ENCODE measurements at regions not wholly inside any gene's neighbourhood (a gene's known extent, or its start where the extent isn't known, plus 50 kb on each side); places are given as distances from the start of the nearest gene placed in this dataset.

GRCh38 chr15:61299075-61299763 is 70.1 kb upstream of the RORA start:
- no peak overlapping the region for H3K27ac ChIP-seq (ENCODE audit: low read depth in 1 of 2, low read length in 1 of 2)
- WGBS, 2 donors, result 58 to 84% methylated on average over 4 of the region's 4 CpGs

GRCh38 chr15:61295239-61295638 is 66.1 kb upstream of the RORA start:
- ATAC-seq (ENCODE audit: insufficient read depth, low FRiP score), result no peak
- DNase-seq, result peak in 1 of 3 donors; percentile 42
- 79 to 83% methylated on average over 3 of the region's 3 CpGs for WGBS, 2 donors
- no peaks in the 10 kb centered on the region for H3K36me3 ChIP-seq (ENCODE audit: control insufficient read depth in 4 of 4, insufficient read depth in 4 of 4, low read length in 4 of 4)
- no peak overlapping the region for H3K9ac ChIP-seq (ENCODE audit: insufficient read depth in 1 of 2, low read length in 2 of 2)
- TF ChIP-seq CTCF (IDR thresholded peaks at IDR 0.05; ENCODE audit: control extremely low read depth, extremely low read depth), result no peak
- H3K4me1 ChIP-seq (ENCODE audit: control insufficient read depth in 5 of 5, insufficient read depth in 5 of 5, low read length in 5 of 5), result peaks cover 0 to 12% (median 0%) of the 10 kb centered on the region in 5 donors
- no peak overlapping the region for H3K4me3 ChIP-seq
- no peaks in the 10 kb centered on the region for H3K9me3 ChIP-seq (ENCODE audit: control insufficient read depth in 4 of 4, insufficient read depth in 3 of 4, low read length in 3 of 4)
- no peaks in the 10 kb centered on the region for H3K27me3 ChIP-seq (ENCODE audit: control insufficient read depth in 3 of 3, insufficient read depth in 3 of 3, low read length in 2 of 3)
- H3K27ac ChIP-seq (ENCODE audit: low read depth in 1 of 2, low read length in 1 of 2), result no peak overlapping the region

More at GRCh38 chr15:61299075-61299763, 70.1 kb upstream of the RORA start:
- peaks cover 0 to 18% (median 0%) of the 10 kb centered on the region in 5 donors for H3K4me1 ChIP-seq (ENCODE audit: control insufficient read depth in 5 of 5, insufficient read depth in 5 of 5, low read length in 5 of 5)
- no peaks in the 10 kb centered on the region for H3K27me3 ChIP-seq (ENCODE audit: control insufficient read depth in 3 of 3, insufficient read depth in 3 of 3, low read length in 2 of 3)
- DNase-seq (peak; percentile 62 to 91 (median 77)), ATAC-seq (ENCODE audit: insufficient read depth, low FRiP score) (peak; percentile 73)
- H3K9me3 ChIP-seq (ENCODE audit: control insufficient read depth in 4 of 4, insufficient read depth in 3 of 4, low read length in 3 of 4), result peaks cover 0 to 2% (median 0%) of the 10 kb centered on the region in 4 donors
- TF ChIP-seq CTCF (IDR thresholded peaks at IDR 0.05; ENCODE audit: control extremely low read depth, extremely low read depth), result no peak
- no peak overlapping the region for H3K4me3 ChIP-seq
- no peak overlapping the region for H3K9ac ChIP-seq (ENCODE audit: insufficient read depth in 1 of 2, low read length in 2 of 2)
- no peaks in the 10 kb centered on the region for H3K36me3 ChIP-seq (ENCODE audit: control insufficient read depth in 4 of 4, insufficient read depth in 4 of 4, low read length in 4 of 4)

- no peak overlapping the region for H3K9ac ChIP-seq (ENCODE audit: insufficient read depth in 1 of 2, low read length in 2 of 2)
- no peak for TF ChIP-seq CTCF (IDR thresholded peaks at IDR 0.05; ENCODE audit: control extremely low read depth, extremely low read depth)
- no peak overlapping the region for H3K27ac ChIP-seq (ENCODE audit: low read depth in 1 of 2, low read length in 1 of 2)
- H3K27me3 ChIP-seq (ENCODE audit: control insufficient read depth in 3 of 3, insufficient read depth in 3 of 3, low read length in 2 of 3), result peaks cover 0 to 7% (median 2%) of the 10 kb centered on the region in 3 donors
- DNase-seq (no peak), ATAC-seq (ENCODE audit: insufficient read depth, low FRiP score) (no peak)
- no peak overlapping the region for H3K4me3 ChIP-seq
- no peaks in the 10 kb centered on the region for H3K9me3 ChIP-seq (ENCODE audit: control insufficient read depth in 4 of 4, insufficient read depth in 3 of 4, low read length in 3 of 4)
- no peaks in the 10 kb centered on the region for H3K4me1 ChIP-seq (ENCODE audit: control insufficient read depth in 5 of 5, insufficient read depth in 5 of 5, low read length in 5 of 5)
- H3K36me3 ChIP-seq (ENCODE audit: control insufficient read depth in 4 of 4, insufficient read depth in 4 of 4, low read length in 4 of 4), result no peaks in the 10 kb centered on the region
- 81 to 90% methylated on average over 4 of the region's 4 CpGs for WGBS, 2 donors
Measured at GRCh38 chr15:61282661-61283060, 53.6 kb upstream of the RORA start.

Measured in lung (tissue), 11 donors.